GM12874 (cell line): ENCODE measurements at regions not wholly inside any gene's neighbourhood (a gene's known extent, or its start where the extent isn't known, plus 50 kb on each side); places are given as distances from the start of the nearest gene placed in this dataset.

Experiments
- TF ChIP-seq, protein P1 (sequence below): IDR thresholded peaks from 2 replicates; pipeline ENCODE4 v1.5.1; 2011; ENCODE audit warnings: low read depth, mild to moderate bottlenecking, control low read depth, low read length, moderate library complexity; ENCODE audit not compliant: insufficient read depth

- TF ChIP-seq, protein P1, sequence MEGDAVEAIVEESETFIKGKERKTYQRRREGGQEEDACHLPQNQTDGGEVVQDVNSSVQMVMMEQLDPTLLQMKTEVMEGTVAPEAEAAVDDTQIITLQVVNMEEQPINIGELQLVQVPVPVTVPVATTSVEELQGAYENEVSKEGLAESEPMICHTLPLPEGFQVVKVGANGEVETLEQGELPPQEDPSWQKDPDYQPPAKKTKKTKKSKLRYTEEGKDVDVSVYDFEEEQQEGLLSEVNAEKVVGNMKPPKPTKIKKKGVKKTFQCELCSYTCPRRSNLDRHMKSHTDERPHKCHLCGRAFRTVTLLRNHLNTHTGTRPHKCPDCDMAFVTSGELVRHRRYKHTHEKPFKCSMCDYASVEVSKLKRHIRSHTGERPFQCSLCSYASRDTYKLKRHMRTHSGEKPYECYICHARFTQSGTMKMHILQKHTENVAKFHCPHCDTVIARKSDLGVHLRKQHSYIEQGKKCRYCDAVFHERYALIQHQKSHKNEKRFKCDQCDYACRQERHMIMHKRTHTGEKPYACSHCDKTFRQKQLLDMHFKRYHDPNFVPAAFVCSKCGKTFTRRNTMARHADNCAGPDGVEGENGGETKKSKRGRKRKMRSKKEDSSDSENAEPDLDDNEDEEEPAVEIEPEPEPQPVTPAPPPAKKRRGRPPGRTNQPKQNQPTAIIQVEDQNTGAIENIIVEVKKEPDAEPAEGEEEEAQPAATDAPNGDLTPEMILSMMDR, result no peak
Measured at GRCh38 chr4:141464366-141464765, 172.0 kb upstream of the IL15 start.

DNA sequence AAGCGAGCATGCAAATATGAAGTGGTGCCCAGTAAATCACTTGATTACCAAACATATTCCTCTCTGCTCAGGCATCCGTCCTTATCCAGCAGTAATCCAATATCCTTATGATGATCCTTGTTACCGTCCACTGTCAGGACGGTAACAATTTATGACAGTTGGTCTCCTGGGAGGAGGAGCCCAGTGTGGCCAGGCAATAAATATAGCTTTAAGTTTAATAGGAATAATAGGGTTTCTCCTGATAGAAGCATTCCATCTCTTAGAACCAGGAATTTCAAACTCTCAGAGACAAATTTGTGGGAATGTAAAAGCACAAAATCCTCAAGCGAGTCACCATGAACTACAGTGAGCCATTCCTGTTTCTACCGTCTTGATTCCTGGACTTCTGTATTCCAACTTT, 171.2 kb upstream of the IL15 start:
- TF ChIP-seq, protein P1, result no peak

DNA sequence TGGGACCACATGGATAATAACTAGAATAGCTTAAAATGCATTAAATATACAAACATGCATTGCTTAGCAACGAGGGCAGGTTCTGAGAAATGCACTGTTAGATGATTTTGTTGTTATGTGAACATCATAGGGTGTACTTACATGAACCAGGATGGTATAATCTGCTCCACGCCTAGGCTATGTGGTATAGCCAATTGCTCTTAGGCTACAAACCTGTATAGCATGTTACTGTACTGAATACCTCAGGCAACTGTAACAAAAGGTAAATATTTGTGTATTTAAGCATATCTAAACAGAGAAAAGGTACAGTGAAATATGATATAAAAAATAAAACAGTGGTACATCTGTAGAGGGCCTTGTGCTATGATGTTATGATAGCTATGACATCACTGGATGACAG, 169.2 kb upstream of the IL15 start:
- TF ChIP-seq, protein P1, result no peak

DNA sequence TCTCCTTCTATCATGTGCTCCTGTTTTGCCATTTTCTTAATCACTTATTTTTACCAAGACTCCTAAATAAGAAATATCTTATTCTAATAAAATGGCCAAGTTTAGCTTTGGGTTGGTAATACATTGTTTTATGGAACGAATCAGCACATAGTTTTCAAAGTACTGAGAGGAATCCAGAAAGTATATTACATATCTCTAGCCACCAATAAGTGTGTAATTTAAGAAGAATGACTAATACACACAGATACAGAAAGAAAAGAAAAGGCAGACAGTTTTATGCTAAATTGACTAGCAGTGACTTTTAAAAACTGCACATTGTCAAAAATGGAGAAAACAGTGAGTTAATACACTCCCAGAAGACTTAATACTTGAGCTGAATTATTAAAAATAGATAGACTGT, 167.0 kb upstream of the IL15 start:
- TF ChIP-seq, protein P1, result no peak

- TF ChIP-seq, protein P1, result no peak
Measured at GRCh38 chr4:141473026-141473540, 163.3 kb upstream of the IL15 start.

- TF ChIP-seq, protein P1, result no peak
Measured at GRCh38 chr4:141473952-141474351, 162.4 kb upstream of the IL15 start.

DNA sequence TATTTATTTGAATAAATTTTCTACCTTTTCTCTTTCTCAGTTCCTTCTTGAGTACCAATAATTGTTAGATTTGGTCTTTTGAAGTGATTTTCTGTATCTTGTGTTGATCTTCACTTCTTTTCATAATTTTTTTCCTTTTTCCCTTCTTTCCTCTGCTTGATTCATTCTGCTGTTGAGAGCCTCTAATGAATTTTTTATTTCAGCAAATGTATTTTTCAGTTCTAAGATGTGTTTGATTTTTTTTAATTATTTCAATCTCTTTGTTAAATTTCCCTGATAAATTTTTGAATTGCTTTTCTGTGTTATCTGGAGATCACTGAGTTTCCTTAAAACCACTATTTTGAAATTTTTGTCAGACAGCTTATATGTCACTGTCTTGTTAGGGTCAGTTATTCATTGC, 155.4 kb upstream of the IL15 start:
- TF ChIP-seq, protein P1, result no peak
